DMS53 treated with DMSO at 0.1 percent for 48 hours (cell line): ENCODE measurements at regions not wholly inside any gene's neighbourhood (a gene's known extent, or its start where the extent isn't known, plus 50 kb on each side); places are given as distances from the start of the nearest gene placed in this dataset.

Experiments
- DNase-seq: peaks from one replicate; lab custom pipeline; 2025; ENCODE audit not compliant: unreplicated experiment; lab: John Stamatoyannopoulos, UW

GRCh38 chr10:44301781-44302355 is 83.0 kb downstream of the CXCL12 start:
- DNase-seq, result no peak

GRCh38 chr10:44300666-44301649 is 83.9 kb downstream of the CXCL12 start:
- no peak for DNase-seq

GRCh38 chr10:44298713-44299112 is 86.2 kb downstream of the CXCL12 start:
- DNase-seq, result no peak

- DNase-seq, result no peak
Measured at GRCh38 chr10:44297963-44298362, 86.9 kb downstream of the CXCL12 start.

- DNase-seq, result no peak
Measured at GRCh38 chr10:44295644-44296241, 89.2 kb downstream of the CXCL12 start.

GRCh38 chr10:44294726-44295412 is 90.0 kb downstream of the CXCL12 start:
- no peak for DNase-seq

GRCh38 chr10:44293842-44294241 is 91.1 kb downstream of the CXCL12 start:
- no peak for DNase-seq

- no peak for DNase-seq
Measured at GRCh38 chr10:44293306-44293778, 91.6 kb downstream of the CXCL12 start.

- no peak for DNase-seq
Measured at GRCh38 chr10:44292390-44293002, 92.4 kb downstream of the CXCL12 start.

- no peak for DNase-seq
Measured at GRCh38 chr10:44291091-44291490, 93.8 kb downstream of the CXCL12 start.

GRCh38 chr10:44289125-44289524 is 95.8 kb downstream of the CXCL12 start:
- DNase-seq, result no peak

GRCh38 chr10:44287408-44287807 is 97.5 kb downstream of the CXCL12 start:
- no peak for DNase-seq

GRCh38 chr10:44284198-44285084 is 100.5 kb downstream of the CXCL12 start:
- no peak for DNase-seq

GRCh38 chr10:44282626-44283300 is 102.1 kb downstream of the CXCL12 start:
- DNase-seq, result no peak

- DNase-seq, result no peak
Measured at GRCh38 chr10:44281662-44282061, 103.2 kb downstream of the CXCL12 start.

- no peak for DNase-seq
Measured at GRCh38 chr10:44281089-44281613, 103.7 kb downstream of the CXCL12 start.

GRCh38 chr10:44280226-44281014 is 104.5 kb downstream of the CXCL12 start:
- no peak for DNase-seq

GRCh38 chr10:44279426-44280126 is 105.3 kb downstream of the CXCL12 start:
- no peak for DNase-seq
